NCI-H1105 (cell line): ENCODE measurements at regions not wholly inside any gene's neighbourhood (a gene's known extent, or its start where the extent isn't known, plus 50 kb on each side); places are given as distances from the start of the nearest gene placed in this dataset.
A peak's percentile ranks its signal among the peaks of the same experiment; 100 is the strongest.
"Not testable (repeated sequence)": the region's sequence is repeated elsewhere in the genome, so short reads cannot be mapped to it uniquely, and the experiment has no call there.

Source experiments
- DNase-seq: peaks from one replicate; lab custom pipeline; 2025; lab: John Stamatoyannopoulos, UW

DNA sequence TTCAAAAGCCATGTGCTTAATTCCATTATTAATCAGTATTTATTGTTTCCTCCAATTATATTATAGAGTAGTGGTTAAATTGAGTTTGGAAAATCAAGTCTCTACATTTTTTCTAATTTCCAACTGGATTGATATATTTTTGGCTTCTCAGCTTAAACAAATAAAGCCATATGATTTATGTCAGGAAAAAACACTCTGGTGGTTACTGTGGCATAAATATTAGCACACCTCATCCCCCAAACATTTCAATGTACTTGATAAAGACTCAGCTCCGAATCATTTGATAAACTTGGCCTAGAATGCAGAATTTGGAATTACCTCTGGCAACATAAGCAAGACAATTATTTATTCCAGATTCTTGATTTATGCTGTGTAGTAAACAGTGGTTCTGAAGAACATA is 2313.8 kb downstream of the ARAP2 start:
- DNase-seq, result no peak

DNA sequence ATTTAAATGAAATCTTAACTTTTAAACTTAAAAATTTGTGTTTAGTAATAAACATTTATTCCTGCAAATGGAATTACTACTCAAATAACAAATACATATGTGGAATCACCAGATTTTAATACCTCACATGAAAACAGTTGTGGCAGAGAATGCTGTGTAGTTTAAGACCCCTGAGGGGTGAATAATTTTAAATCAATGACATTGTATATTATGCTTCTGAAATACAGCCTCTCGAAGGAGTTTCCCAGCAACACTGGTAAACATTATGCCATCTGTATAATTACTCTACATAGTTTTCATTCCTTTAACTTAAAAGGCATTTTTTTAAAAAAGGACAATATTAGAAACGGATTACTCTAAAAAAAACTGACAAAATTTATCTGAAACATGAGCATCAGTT is 2313.3 kb downstream of the ARAP2 start:
- no peak for DNase-seq

DNA sequence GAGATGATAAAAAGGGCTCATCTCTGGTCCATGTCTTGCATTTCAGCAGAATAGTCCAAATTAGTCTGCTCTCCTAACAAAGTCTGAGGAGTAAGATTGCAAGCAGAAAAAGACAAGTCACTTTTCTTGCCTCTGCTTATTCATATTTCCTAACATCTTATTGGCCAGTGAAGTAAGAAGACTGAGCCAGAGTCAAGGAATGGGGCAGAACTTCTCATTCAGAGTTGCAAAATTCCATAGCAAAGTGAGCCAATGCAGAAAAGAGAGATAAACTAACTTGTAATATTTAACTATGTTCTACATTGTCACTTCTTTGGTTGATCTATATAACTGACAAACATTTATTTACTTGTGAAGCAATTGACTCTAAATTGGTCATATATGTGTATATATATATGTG is 2304.0 kb downstream of the ARAP2 start:
- no peak for DNase-seq

DNA sequence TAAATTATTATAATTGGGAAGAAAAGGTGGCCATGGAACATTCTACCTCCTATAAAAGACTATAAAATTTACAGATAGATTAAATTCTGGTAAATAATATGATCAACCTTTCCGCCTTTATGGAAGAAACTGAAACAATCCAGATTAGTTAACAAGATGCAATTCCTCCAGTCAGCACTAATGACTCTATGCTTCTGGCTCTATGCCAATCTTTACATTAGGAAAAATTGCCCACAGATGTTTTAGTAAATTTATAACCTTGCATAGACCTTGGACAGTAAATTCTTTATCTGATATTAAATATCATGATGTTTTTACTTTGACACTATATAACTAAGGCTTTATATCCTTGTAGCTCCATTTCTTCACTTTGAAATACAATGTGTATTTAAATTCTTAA is 2302.5 kb downstream of the ARAP2 start:
- DNase-seq, result no peak

DNA sequence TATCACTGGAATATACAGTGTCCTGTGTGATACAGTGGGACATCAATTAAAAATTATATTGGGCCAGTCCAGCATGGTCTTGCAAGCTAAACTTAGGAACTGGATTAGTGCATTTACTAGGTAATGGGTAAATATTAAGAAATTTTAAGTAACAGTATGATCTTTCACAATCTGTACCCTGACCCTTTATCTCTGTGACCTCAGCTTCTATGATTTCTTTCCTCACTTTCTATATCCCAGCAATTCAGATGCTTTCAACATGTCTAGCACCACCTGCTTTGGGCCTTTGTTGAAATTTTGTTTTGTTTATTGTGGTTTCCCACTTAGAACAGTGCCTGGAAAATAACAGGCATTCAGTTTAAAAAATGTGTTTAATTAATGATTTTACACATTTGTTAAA is 2295.4 kb downstream of the ARAP2 start:
- no peak for DNase-seq

DNA sequence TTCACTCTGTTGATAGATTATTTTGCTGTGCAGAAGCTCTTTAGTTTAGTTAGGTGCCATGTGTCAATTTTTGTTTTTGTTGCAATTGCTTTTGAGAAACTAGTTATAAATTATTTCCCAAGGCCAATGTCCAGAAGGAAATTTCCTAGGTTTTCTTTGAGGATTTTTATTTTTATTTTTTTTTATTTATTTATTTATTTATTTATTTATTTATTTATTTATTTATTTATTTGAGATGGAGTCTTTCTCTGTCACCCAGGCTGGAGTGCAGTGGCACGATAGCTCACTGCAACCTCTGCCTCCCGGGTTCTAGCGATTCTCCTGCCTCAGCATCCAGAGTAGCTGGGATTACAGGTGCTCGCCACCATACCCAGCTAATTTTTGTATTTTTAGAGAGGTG is 2290.5 kb downstream of the ARAP2 start:
- not testable (repeated sequence) for DNase-seq

DNA sequence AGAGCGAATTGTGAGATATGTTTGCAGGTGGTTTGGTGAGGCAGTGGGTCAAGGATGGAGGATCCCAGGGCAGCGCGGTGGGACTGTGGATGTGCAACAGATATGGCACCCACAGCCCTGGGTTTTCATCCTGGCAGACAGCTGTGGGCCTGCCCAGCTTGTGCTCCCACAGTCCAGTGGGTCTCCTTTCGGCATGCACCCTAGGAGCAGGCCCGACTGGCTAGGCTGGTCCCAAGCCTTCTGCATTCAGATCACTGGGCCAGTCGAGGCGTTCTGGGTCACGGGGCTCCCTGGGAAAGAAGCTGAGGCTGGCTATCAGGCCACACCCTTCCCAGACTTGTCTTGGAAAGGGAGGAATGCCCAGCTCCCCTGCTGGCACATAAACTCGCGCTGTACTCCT is 2289.6 kb downstream of the ARAP2 start:
- DNase-seq, result no peak

DNA sequence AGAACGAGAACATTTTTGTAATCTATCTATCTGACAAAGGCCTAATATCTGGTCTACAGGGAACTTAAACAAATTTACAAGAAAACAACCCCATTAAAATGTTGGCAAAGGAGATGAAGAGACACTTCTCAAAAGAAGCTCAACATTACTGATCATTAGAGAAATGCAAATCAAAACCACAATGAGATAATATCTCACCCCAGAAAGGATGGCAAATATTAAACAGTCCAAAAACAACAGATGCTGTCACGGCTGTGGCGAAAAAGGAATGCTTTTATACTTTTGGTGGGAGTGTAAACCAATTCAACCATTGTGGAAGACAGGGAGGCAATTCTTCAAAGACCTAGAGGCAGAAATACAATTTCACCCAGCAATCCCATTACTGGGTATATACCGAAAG is 2284.8 kb downstream of the ARAP2 start:
- peak; percentile 67 for DNase-seq

DNA sequence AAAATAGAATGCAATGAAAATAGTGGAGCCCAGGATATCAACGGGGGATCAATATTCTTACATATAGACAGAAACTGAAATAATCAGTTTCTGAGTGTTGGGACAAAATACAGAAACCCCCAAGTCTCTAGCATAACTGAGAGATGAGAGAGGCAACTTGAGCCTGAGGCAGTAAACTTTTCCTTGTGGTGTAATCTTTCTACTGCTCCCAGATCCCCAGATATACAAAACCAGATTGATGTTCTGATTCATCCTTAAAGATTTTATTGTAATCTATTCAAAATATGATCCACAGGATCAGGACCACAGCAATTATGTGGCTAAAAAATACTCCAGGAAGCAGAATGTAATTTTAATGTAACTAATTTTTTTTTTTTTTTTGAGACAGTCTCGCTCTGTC is 2282.6 kb downstream of the ARAP2 start:
- no peak for DNase-seq

DNA sequence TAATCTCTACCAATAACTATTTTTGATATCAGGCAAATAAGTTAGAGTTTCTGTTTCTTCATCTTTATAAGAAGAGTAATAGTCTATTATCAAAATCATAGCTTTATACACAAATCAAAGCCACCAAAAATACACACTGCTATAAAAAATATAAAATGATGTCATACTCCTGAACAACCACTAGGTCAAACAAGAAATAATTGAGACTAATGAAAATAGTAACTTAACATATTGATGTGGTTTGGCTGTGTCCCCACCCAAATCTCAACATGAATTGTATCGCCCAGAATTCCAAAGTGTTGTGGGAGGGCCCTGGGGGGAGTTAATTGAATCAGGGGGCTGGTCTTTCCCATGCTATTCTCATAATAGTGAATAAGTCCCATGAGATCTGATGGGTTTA is 2277.5 kb downstream of the ARAP2 start:
- DNase-seq, result no peak

DNA sequence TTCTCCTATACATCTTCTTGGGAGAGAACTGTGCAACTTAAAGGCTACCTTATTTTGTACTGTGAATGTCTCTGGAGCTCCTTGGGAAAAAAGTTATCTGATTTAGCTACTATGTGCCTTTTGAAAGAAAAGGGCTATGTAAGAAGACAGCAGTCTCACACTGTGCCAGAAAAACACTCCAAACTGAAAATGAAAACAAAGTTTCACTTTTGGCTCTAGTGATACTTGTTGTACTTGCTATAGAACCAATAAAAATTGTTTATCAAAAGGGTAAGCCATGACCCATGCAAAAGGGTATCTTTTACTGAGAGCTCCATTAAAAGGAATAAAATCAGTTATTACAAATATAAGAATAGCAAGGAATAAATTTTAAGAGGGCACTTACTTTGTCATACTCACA is 2270.0 kb downstream of the ARAP2 start:
- no peak for DNase-seq

DNA sequence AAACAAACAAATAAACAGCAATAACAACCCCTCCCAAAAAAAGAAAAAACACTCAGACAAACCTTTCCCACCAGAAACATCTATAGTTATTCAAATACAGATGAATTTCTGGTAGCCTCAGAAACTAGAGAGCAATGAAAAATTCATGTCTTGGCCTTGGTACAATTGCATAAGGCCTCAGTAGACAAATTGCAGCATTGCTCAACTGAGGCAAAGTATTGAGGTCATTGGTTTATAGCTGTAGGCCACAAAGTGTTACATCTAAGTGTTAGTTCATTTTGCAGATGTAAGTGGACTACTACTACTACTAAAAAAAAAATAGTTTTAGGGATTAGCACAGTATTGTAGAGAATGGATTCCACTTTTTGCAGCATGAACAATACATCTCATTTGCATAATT is 2268.3 kb downstream of the ARAP2 start:
- no peak for DNase-seq

DNA sequence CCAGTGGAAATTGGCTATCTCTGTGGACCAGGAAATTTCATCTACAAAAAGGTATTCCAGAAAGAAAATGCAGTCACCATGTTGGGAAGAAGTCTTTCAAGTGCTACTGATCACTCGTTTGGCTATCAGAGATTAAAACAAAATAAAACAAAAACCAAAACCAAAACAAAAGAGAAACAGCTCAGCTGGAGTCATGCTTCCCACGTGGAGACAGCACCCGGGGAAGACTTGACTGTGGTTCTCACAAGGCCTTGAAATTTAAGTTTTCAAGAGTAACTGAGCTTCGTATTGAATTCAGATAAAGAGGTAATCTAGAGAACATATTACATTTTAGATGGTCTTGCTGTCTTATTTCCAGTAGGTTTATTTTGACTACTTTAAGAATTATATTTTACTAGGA is 2264.5 kb downstream of the ARAP2 start:
- DNase-seq, result not testable (repeated sequence)

DNA sequence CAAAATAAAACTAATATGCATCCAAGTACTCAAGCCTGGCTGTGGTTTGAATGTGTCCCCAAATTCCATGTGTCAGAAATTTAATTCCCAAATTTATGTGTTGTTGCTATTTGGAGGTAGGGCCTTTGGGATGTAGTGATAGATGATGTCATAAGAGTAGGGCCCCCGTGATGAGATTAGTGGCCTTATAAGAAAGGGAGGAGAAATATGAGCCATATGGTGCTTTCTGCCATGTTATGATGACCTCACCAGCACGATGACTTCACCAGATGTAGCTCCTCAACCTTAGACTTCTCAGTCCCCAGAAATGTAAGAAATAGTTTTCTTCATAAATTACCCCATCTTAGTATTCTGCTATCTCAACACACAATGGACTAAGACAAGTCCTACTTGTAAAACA is 2264.0 kb downstream of the ARAP2 start:
- no peak for DNase-seq

DNA sequence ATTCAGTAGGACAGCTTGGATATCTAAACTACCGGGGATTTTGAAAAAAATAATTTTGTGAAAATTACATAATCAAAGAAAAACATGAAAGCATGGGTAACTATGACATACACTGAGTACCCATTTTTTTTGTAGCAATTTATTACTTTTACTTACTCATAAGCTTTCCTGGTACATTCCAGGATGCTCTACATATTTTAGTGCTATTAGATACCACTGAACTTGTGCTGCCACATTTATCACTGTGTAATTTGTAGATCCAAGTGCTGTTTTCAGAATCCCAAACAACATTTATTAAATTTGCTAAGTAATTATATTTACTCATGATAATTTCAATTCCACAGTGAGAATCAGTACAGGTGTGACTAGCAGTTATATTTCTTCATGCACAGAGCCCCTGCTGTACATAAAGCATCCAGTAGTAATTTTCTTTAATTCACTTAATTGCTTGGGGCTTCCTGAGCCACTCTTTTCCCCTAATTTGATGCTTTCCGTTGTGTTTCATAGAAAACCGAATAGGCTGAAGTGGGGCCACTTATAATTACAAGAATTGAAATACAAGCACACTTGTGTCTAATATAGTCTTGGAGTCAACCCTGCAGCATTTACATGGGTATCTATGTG is 2254.4 kb downstream of the ARAP2 start:
- peak; percentile 73 for DNase-seq

DNA sequence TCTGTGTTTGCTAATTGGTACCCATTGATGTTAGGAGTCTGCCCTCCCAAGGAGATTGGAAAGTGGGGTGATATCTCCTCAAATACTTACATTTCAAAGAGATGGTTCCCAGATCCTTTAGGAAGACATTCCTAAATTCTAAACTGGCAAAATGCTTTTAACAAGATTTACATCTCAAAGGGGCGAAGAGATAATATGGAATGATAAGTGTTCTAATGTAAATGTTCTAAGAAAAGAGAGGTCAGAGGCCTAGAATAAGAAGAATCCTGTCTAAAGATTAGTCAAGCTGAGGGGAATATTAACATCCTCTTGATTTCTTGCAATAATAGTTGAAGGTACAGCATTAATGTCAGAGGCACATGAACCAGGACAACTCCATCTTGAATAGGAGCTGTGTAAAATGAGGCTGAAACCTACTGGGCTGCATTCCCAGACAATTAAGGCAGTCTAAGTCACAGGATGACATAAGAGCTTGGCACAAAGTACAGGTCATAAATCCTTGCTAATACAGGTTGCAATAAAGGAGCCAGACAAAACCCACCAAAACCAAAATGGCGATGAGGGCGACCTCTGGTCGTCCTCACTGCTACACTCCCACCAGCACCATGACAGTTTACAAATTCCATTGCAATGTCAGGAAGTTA is 2248.1 kb downstream of the ARAP2 start:
- DNase-seq, result no peak

DNA sequence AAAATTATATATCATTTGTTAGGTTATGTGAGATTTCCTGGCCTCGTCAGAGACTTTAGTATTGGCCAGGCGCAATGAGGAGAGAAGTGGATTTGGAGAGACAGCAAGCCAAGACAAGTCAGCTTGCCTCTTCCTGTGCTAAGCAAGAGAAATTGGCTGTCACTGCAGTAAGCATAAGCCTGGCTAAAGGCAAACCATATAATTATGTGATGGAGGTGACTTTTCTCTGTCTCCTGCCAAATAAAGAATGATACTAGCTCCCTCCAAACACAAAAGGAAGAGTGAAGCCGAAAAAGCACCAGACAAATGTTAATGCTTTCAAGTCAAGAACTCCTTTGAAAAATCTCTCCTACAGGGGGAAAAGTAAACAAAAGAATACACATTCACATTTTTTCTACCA is 2246.0 kb downstream of the ARAP2 start:
- DNase-seq, result peak; percentile 64

DNA sequence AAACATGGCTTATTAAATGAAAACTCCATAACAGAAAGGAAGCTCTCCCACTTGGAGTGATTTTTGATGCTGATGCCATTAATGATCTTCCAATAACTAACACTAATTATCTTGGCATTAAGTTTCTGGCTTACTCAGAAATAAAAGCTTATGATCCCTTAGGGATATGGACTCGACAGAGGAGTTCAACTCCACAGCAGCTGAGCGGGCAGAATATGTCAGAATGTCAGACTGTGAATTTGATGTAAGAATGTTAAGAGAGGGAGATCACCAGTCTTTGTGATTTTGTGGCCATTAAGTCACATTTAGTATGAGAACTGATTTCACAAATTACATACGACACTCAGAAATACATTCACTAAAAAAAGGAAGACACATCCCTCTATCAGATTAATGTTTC is 2244.0 kb downstream of the ARAP2 start:
- no peak for DNase-seq

DNA sequence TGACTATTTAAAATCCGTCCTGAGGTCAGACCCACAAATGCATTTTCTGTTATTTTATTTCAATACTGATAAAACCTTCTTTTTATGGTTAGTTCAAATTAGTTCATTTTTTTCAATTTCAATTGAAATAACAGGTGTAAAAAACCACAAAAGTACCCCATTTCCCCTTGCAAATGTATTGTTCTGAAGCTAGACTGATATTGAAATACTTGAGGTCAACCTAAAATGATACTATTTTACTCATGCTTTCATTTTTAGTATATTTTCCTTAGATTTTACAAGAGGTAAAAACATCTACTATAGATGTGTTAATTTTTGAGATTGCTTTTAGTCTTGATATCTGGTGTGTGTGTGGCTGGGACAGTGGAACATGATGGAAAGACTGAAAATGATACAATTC is 2237.8 kb downstream of the ARAP2 start:
- DNase-seq, result not testable (repeated sequence)

DNA sequence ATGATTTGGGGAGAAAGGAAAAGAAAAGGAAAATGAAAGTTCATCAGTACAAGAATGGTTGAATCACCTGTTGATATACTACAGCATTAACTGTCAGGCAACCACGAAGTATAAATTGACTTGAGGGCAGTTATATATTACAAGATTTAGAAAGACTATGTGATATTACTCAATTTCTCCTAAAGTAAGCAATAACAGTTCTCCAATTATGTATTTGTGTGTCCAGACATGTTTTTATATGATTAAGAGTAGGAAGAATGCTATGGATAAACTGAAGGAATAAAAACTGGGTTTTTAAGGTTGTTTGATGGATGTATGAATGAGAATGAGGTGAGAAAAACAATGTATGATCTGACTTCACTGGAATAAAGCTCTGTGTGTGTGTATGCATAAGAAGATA is 2234.4 kb downstream of the ARAP2 start:
- no peak for DNase-seq

DNA sequence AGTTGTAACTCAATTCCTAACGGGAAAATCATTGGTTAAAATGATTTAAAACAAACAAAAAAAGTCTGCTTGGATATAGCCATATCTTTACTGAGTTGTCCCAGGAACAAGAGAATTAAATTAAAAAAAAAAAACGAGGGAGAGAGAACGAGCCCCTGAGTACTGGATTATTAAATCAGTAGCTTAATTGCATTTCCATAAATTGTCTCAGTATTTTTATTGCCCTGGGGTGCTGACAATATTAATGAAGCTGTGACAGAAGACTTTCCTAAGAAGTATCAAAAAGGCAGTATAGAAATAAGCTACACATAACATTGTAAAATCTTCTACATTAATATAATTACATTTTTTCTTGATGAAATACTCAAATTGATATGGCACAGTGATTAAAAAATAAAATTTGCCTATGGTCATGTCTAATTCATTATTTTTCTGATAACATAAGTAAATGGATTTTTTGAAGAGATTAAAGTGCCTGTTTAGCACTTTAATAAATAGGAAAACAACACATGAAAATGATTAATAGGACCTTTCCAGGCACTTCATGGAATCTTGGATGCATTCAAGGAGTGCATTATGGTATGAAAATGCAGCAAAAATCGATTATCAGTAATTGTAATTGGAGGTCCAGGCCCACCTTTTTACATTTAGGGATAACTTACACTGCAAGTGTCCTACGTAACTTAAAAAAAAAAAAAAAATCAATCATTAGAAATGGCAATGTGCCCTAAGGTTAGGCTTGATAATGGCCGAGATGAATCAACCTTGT is 2233.4 kb downstream of the ARAP2 start:
- no peak for DNase-seq

DNA sequence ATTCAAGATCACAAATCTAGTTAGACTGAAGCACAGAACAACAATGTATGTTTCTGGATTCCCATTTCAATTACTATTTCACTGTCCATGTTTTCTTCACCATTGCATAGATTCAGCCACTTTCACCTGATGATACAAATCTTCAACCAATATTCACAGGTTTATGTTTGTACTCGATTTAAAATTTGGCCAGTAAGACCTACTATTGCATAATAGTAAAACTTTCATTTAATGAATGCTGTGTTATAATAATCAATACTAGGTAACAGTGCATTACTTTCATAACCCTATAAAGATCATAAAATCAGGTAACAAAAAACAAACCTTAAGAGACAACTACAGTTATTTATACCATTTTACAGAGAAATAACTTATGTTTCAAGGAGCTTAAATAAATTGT is 2209.1 kb downstream of the ARAP2 start:
- DNase-seq, result no peak

DNA sequence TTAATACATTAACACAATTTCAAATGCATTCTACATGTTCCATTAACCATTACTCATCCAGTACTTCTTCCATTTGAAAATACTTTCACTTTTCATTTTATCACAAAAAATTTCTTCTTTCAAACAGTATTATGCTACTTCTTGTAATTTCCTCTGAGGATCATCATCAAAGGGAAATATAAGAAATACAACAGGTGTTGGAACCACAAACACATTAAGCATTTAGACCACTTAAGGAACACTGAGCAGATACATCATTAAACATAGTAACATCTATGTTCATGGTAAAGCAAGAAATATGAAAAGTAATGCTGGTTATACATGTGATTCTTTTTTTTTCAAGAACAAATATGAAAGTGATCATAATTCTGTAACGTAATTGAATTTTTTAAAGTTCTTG is 2207.0 kb downstream of the ARAP2 start:
- no peak for DNase-seq

DNA sequence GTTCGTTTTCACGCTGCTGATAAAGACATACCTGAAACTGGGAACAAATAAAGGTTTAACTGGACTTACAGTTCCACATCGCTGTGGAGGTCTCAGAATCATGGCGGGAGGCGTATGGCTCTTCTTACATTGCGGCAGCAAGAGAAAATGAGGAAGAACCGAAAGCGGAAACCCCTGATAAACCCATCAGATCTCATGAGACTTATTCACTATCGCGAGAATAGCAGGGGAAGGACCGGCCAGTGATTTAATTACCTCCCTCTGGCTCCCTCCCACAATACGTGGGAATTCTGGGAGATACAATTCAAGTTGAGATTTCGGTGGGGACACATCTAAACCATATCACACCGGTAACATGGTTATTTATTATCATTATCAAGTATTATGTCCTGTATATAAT is 2204.5 kb downstream of the ARAP2 start:
- DNase-seq, result no peak
